ENCODE measurements at regions not wholly inside any gene's neighbourhood (a gene's known extent, or its start where the extent isn't known, plus 50 kb on each side); places are given as distances from the start of the nearest gene placed in this dataset.

- H4K20me1 ChIP-seq (ENCODE audit: insufficient read depth, low read length), result no peaks in the 10 kb centered on the region
- no peaks in the 10 kb centered on the region for H3K4me1 ChIP-seq (ENCODE audit: insufficient read depth, low read length, poor library complexity, severe bottlenecking)
- intact Hi-C loops (cut with micrococcal nuclease; ENCODE audit: unreplicated experiment), result loop anchor here (10.0 kb wide), 1 partner anchor 1138 kb away; no protein-coding TSS in a partner anchor
- H2AFZ ChIP-seq (ENCODE audit: low read length), result no peak overlapping the region
- CTCF ChIA-PET (ENCODE audit: unreplicated experiment), result no interaction called here
- TF ChIP-seq, protein P1, sequence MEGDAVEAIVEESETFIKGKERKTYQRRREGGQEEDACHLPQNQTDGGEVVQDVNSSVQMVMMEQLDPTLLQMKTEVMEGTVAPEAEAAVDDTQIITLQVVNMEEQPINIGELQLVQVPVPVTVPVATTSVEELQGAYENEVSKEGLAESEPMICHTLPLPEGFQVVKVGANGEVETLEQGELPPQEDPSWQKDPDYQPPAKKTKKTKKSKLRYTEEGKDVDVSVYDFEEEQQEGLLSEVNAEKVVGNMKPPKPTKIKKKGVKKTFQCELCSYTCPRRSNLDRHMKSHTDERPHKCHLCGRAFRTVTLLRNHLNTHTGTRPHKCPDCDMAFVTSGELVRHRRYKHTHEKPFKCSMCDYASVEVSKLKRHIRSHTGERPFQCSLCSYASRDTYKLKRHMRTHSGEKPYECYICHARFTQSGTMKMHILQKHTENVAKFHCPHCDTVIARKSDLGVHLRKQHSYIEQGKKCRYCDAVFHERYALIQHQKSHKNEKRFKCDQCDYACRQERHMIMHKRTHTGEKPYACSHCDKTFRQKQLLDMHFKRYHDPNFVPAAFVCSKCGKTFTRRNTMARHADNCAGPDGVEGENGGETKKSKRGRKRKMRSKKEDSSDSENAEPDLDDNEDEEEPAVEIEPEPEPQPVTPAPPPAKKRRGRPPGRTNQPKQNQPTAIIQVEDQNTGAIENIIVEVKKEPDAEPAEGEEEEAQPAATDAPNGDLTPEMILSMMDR (conservative IDR thresholded peaks at IDR 0.05; ENCODE audit: low read length), result no peak
- TF ChIP-seq EZH2phosphoT487 (IDR thresholded peaks at IDR 0.05; ENCODE audit: borderline replicate concordance, low read depth, low read length), result no peak
- H3K9me2 ChIP-seq (ENCODE audit: insufficient read depth, low read length), result no peaks in the 10 kb centered on the region
- POLR2A ChIA-PET, result interaction anchor here (2.1 kb wide), 1 partner anchor 179 kb away, joined by 7 read pairs; the partner anchor contains the start of gene ALG10B
- DNase-seq (ENCODE audit: low spot score), result no peak
- H3K79me2 ChIP-seq (ENCODE audit: insufficient read depth, low read depth, low read length), result no peaks in the 10 kb centered on the region
- H3K9me3 ChIP-seq (ENCODE audit: low read length), result no peaks in the 10 kb centered on the region
- no peak overlapping the region for H3K4me3 ChIP-seq (ENCODE audit: low read depth, low read length, poor library complexity, severe bottlenecking)
- H3K4me2 ChIP-seq (ENCODE audit: low read length), result no peak overlapping the region
- H3K27ac ChIP-seq (ENCODE audit: low read depth, low read length, poor library complexity, severe bottlenecking), result no peak overlapping the region
- no peaks in the 10 kb centered on the region for H3K36me3 ChIP-seq (ENCODE audit: insufficient read depth, low read length)
- BruUV-seq (replicated peaks), result no TSS peak
These were observed 179.3 kb upstream of the ALG10B start for GRCh38 chr12:38137287-38137686.

DNA sequence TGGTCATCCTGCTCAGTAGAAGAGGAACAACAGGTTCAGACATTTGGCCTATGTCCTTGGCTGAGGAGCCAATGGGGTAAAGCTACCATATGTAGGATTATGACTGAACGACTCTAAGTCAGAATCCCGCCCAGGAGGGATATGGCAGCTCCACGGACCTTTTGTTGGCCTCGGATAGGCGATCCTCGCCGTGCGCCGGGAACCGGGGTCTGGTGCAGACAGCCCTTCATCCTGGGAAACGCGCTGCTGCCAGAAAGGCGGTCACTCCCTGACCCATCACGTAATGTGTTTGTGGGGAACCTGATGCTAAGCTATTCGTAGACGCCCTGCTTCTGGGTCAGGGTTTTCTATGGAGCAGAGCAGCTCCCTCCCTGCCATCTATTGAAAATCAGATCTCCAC lies 178.9 kb upstream of the ALG10B start:
- no peak overlapping the region for H3K27ac ChIP-seq (ENCODE audit: low read depth, low read length, poor library complexity, severe bottlenecking)
- H3K9me2 ChIP-seq (ENCODE audit: insufficient read depth, low read length), result no peaks in the 10 kb centered on the region
- H3K4me3 ChIP-seq (ENCODE audit: low read depth, low read length, poor library complexity, severe bottlenecking), result no peak overlapping the region
- no peaks in the 10 kb centered on the region for H3K4me1 ChIP-seq (ENCODE audit: insufficient read depth, low read length, poor library complexity, severe bottlenecking)
- no peaks in the 10 kb centered on the region for H3K9me3 ChIP-seq (ENCODE audit: low read length)
- no TSS peak for BruUV-seq (replicated peaks)
- intact Hi-C loops (cut with micrococcal nuclease; ENCODE audit: unreplicated experiment), result loop anchor here (1.0 to 10.0 kb wide), 2 partner anchors 179 to 1137 kb away; partner anchors contain the start of gene ALG10B
- no peak for DNase-seq (ENCODE audit: low spot score)
- ChIA-PET POLR2A (interaction anchor here (2.1 kb wide), 1 partner anchor 178 kb away, joined by 7 read pairs; the partner anchor contains the start of gene ALG10B), CTCF (ENCODE audit: unreplicated experiment) (no interaction called here)
- no peaks in the 10 kb centered on the region for H3K36me3 ChIP-seq (ENCODE audit: insufficient read depth, low read length)
- no peak overlapping the region for H3K4me2 ChIP-seq (ENCODE audit: low read length)
- H3K79me2 ChIP-seq (ENCODE audit: insufficient read depth, low read depth, low read length), result no peaks in the 10 kb centered on the region
- TF ChIP-seq, protein P1 (conservative IDR thresholded peaks at IDR 0.05; ENCODE audit: low read length), result no peak
- no peak overlapping the region for H2AFZ ChIP-seq (ENCODE audit: low read length)
- H4K20me1 ChIP-seq (ENCODE audit: insufficient read depth, low read length), result no peaks in the 10 kb centered on the region
